D721Med (cell line): ENCODE measurements at regions not wholly inside any gene's neighbourhood (a gene's known extent, or its start where the extent isn't known, plus 50 kb on each side); places are given as distances from the start of the nearest gene placed in this dataset.

ENCODE experiments used
- DNase-seq: peaks from one replicate; pipeline ENCODE4 v3.0.0; 2011; ENCODE audit warnings: low spot score; ENCODE audit not compliant: insufficient read length
- FAIRE-seq: peaks from 2 replicates; lab custom pipeline; 2011; peaks lifted over from hg19 to GRCh38; lab: Jason Lieb, UNC
- CTCF ChIP-seq: IDR thresholded peaks from 2 replicates; pipeline ENCODE4 v1.5.1; 2012; ENCODE audit warnings: mild to moderate bottlenecking, control low read depth; ENCODE audit not compliant: insufficient read depth; ENCODE audit errors: missing control alignments

GRCh38 chr5:20476016-20476415 is 488.0 kb upstream of the CDH18 start:
- no peak for TF ChIP-seq CTCF
- FAIRE-seq: peak; percentile 46

DNA sequence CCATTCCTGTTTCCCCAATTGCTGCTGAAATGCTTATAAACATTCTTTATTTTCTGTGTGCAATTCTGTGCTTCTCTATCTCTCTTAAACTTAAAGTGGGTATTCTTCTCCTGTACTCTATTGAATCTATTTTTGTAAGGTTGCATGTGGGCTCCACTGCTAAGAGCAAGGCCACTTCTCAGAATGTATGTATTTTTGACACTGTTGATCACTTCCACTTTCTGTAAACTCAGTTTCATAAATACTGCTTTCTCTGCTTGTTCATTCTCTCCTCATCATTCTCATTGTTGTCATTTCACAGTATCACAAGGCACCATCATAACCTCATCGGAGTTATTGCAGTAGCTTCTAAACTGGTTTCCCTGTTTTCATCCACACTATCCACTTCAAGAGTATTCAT is 483.0 kb upstream of the CDH18 start:
- DNase-seq: no peak
- TF ChIP-seq CTCF: no peak
- FAIRE-seq: no peak

More at GRCh38 chr5:20476016-20476415, 488.0 kb upstream of the CDH18 start:
- DNase-seq: no peak

DNA sequence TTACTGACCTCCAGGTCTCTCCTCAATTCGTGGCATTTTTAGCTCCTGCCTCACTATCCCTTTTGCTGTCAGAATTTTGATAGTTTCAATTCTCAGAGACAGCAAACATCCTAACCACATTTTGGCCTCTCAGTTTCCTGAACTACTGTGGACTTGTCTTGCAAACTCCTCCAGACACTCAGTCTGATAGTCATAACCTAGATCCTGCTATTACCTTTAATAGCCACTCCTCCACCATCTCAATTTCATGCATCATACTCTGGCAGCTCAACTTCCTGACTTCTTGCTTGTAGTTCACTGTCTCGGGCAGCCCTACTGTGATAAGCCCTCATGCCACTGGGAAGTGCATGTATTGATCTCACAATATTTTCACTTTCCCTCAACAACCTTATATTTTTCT is 481.8 kb upstream of the CDH18 start:
- FAIRE-seq: no peak
- DNase-seq: no peak
- no peak for TF ChIP-seq CTCF

- no peak for DNase-seq
- no peak for TF ChIP-seq CTCF
- FAIRE-seq: no peak
Observed at GRCh38 chr5:20469390-20469789, 481.4 kb upstream of the CDH18 start.

DNA sequence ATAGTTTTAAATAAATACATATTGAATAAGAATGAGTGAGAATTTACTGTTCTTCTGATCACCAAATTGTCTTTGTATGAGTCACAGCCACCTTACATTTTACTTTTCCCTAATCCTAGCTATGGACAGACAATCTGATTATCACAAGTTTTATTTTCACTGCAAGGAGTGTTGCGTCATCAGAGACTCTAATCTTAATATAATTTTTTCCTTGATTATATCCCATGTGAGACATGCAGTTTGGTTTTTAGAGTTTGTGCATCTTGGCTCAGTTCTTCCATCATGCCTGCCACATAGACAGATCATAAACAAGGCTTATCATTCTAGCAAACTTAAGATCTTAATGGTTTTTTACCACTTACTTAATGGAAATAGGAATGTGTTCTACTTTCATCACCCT is 478.5 kb upstream of the CDH18 start:
- DNase-seq (no peak), FAIRE-seq (no peak)
- TF ChIP-seq CTCF: no peak

DNA sequence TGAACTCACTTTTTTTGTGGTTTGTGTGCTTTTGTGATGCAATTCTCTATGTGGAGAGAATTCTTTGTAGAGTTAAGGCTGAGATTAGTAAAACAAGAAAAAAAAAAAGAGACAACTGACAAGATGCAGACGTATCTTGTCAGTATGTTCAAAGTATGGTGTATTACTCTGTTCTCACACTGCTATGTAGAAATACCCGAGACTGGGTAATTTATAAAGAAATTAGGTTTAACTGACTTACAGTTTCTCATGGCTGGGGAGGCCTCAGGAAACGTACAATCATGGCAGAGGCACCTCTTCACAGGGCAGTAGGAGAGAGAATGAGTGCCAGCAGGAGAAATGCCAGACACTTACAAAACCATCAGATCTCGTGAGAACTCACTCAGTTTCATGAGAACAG is 475.2 kb upstream of the CDH18 start:
- no peak for DNase-seq
- FAIRE-seq: no peak
- TF ChIP-seq CTCF: no peak

DNA sequence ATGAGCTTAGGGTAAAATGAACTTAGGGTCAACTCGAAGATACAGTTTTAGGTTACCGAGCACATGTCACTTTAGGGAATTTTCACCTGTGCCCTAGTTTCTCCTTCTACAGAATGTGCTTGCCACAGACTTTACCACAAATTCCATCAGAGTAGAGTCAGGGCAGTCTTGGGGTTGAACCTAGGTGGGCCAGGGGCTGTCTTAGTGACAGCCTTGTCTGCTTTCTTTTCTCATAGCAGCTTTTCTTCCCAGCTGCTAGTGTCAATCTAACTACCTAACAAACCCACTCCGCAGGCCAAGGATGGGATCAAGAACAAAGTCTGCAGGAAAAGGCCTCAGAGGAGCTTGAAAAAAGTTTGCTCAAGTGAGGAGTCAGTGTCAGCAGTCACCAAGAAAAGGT is 458.1 kb upstream of the CDH18 start:
- no peak for DNase-seq
- no peak for TF ChIP-seq CTCF
- FAIRE-seq: no peak
